IPS-NIHi7 (cell line): ENCODE measurements at regions not wholly inside any gene's neighbourhood (a gene's known extent, or its start where the extent isn't known, plus 50 kb on each side); places are given as distances from the start of the nearest gene placed in this dataset.
"Not testable (repeated sequence)": the region's sequence is repeated elsewhere in the genome, so short reads cannot be mapped to it uniquely, and the experiment has no call there.

Experiments
- DNase-seq: peaks from one replicate; pipeline ENCODE4 v3.0.0; 2012; ENCODE audit warnings: mixed read lengths; ENCODE audit errors: extremely low spot score

- DNase-seq: peak; percentile 31
Measured at GRCh38 chrX:66110112-66110511, 53.9 kb upstream of the HEPH start.

GRCh38 chrX:66107860-66108259 lies 56.2 kb upstream of the HEPH start:
- not testable (repeated sequence) for DNase-seq

DNA sequence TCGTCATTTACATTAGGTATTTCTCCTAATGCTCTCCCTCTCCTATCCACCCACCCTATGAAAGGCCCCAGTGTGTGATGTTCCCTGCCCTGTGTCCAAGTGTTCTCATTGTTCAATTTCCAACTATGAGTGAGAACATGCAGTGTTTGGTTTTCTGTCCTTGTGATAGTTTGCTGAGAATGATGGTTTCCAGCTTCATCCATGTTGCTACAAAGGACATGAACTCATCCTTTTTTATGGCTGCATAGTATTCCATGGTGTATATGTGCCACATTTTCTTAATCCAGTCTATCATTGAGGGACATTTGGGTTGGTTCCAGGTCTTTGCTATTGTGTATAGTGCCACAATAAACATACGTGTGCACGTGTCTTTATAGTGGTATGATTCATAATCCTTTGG lies 61.6 kb upstream of the HEPH start:
- DNase-seq: not testable (repeated sequence)

DNA sequence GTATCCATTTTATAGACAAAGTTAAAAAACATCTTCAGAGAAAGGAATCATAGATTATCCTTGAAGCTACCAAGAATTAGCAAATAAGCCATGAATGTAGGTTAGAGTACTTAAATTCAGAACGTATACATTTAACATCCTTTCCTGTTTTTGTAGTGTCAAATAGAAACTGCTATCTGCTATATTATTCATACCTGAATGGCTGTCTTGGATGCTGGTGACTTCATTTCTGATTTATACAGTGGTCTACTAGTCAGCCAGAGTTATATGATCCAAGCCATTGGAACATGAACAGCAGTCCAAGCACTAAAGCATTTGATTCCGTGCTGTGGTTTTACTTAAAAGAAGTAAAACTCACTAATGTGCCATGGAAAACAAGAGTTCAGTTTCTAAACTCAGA lies 58.3 kb upstream of the VSIG4 start:
- no peak for DNase-seq

- DNase-seq: not testable (repeated sequence)
Measured at GRCh38 chrX:66096987-66097386, 57.1 kb upstream of the VSIG4 start.

- DNase-seq: not testable (repeated sequence)
Measured at GRCh38 chrX:66090004-66090403, 50.1 kb upstream of the VSIG4 start.
